HG03095 (cell line): ENCODE measurements at regions not wholly inside any gene's neighbourhood (a gene's known extent, or its start where the extent isn't known, plus 50 kb on each side); places are given as distances from the start of the nearest gene placed in this dataset.
"Not testable (repeated sequence)": the region's sequence is repeated elsewhere in the genome, so short reads cannot be mapped to it uniquely, and the experiment has no call there.

Experiments
- ATAC-seq: cut with Tn5 transposase; IDR thresholded peaks from one replicate; pipeline ENCODE4 v1.9.1; 2021; ENCODE audit warnings: moderate library complexity; ENCODE audit not compliant: unreplicated experiment

DNA sequence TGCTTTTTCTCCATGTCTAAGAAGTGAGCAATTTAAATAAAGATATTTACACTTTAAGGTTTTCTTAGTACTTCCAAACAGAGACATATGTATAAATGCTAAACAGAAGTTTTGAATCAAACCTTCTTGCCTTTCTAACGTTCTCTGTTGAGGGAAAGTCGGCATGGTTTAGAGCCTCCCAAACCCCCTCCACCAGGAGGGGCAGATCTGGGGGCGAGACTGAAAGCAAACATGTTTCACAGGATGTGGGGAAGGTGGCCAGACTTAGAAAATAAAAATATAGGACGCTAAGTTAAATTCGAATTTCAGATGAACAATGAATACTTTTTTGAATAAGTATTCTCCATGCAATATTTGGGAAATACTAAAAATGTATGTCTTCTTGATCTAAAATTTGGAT is 208.3 kb upstream of the SHH start:
- ATAC-seq, result no peak

DNA sequence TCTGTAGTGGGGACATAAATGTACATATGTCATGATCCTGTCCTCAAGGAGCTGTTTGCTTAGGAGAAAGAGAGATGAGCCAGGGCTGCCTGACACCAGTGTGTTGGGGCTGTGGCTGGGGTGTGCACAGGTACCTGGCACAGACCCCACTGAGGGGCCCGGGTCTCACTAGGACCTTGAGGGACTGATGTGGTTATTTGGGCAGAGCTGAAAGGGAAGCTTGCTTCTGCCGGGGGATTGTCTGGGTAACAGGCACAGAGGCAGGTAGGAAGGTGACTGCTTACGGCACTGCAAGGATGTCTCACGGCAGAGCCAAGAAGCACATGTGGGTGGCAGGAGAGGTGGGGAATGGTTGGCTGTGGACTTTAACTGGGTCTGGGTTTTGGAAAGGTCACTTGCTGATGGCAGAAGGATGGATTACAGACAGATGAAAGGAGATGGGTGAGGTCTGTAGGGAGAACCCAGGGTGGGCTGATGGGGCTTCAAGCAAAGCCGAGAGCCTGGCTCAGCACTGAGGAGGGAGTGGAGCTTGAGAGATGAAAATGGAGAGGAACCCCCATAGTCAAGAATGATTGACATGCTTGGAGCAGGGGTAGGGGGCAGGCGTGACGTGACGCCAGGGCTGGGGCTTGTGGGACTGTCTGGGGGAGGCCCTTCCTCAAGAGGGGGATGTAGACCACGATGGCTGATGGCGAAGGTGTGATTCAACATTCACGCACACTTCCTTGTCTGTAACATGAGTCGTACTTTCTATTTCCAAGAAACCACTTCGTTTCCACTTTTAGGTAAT is 207.7 kb upstream of the SHH start:
- ATAC-seq, result no peak

DNA sequence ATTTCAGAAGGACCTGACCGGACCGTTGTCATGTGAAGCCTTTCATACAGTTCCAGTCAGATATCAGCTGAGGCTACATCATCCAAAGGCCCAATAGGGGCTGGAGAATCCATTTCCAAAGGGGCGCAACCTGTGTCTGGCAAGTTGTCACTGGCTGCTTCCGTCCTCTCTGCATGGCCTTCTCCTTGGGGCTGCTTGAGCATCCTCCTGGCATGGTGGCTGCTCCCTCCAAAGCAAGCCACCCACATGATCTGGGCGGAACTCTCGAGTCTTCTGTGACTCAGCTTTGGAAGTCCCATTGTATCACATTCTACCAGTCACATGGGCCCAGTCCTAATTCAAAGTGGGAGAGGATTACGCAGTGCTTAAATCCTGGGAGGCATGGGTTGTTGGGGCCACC is 207.0 kb upstream of the SHH start:
- ATAC-seq, result no peak

DNA sequence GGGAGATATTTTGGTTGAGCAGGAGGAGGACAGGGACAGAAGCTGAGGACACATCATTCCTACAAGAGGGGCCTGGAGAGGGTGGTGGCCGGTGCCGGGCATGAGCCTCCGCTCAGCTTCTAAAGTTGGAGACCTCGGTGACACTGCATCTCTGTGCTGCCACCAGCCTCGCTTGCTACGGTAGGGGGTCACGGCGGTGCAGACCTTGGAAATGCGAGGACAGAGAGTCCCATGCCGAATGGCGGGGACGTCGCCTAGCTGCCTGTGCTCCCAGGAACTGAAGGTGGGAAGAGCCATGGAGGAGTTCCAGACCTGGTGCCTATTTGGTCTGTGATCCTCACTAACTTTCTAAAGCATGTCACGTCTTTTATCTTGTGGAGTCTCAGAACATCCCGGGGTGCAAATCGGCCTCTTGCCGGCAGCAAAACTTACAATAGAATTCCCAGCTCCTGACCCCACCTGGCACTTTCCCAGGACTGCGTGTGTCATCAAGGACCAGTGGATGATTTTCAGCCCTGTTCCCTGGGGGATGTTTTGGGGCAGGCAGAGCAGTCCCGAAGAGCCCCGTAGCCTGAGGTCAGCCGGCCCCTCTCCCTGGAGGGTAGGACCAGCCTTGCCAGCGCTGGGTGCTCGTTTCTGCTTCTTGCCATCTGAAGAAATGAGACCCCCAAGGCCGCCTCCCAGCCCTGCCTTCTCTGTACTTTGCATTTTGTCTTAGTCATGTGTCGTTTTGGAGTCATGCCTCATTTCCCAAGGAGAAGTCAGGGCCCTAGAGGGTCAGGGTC is 205.8 kb upstream of the SHH start:
- ATAC-seq, result no peak

DNA sequence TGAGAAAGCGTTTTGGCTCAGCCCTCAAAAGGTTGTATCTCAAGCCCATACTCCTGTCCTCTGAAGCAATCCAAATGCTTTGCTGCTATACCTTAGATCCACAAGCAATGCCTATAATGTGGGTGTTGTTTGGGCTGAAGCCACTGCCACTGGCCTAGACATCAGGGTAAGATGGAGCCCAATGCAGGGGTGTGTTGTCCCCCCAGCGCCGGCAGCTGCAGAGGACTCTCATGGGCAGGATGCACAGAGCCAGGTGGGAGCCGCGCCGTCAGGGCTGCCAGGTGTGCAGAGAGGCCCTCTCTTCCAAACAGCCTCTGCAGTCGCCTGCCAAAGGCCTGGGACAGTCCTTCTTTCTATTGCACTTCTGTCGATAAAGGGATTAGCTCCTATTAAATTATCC is 205.2 kb upstream of the SHH start:
- ATAC-seq, result no peak

DNA sequence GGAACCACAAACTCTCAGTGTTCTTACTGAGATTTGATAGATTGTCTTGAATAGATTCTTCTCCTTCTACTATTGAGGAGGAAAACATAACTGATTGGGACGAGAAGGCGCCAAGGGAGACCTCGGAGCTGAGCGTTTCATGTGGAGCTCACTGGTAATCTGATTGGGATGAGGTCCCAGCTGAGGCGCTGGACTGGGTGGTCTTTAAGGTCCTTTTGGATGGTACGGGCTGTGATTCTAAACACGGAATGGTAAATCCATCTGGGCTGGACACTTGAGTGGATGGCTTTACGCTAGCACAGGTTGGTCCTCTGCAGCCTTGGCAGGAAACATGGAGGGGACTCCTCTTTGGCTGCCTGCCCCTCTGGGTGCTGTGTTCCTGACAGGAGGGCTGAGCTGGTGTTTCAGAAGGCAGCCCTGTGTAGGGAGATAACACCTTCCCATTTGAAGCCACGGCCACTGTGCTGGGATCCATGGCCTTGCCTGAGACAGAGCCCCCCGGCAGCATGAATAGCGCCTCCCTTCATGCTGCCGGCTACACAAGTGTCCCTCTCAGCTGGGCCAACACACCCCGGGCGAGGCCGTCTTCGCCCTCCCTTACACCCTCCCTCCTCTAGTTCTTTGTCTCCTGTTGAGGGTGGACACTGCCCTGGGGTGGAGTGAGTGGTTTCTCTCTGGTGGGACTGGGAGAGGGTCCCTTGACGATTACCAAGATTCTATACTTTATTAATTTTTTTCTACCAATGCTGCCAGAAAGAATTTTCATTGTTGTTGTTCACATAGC is 203.2 kb upstream of the SHH start:
- ATAC-seq, result no peak

DNA sequence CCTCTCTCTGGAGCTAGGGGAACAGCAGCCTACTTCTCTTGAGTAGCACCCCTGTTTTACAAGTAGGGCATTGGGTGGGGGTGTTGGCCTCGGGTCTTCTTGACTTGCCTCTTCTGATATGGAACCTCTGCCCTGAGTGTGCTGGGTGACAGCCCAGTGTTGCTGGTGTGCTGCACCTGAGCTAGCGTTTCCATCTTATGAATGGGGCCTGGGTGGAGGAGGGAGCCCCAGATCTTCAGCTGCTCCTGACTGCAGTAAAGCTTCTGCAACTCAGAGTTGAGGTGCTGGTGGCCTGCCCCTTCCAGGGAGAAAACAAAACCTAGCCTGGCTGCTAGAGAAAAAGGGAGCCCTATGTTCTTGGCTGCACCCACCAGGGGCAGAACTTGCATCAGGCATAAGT is 202.5 kb upstream of the SHH start:
- ATAC-seq, result no peak

DNA sequence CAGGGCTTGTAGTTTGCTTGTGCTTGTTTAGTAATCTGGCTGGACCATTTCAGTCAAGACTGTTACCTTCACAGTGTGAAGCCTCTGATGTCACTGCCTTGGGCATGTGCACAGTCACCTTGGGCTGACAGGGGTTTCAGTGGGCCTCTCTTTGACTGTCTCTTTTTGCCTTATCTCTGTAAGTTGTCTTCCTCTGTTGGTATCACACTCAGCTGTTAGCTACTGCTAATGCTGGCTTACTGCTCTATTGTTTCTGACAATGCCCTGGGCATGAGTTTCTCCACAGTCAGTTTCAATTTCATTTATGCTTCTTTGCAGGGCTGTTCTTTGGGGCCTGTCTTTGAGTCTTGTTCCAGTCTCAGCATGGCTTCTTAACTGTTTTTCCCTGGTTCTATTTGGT is 201.9 kb upstream of the SHH start:
- ATAC-seq, result no peak

DNA sequence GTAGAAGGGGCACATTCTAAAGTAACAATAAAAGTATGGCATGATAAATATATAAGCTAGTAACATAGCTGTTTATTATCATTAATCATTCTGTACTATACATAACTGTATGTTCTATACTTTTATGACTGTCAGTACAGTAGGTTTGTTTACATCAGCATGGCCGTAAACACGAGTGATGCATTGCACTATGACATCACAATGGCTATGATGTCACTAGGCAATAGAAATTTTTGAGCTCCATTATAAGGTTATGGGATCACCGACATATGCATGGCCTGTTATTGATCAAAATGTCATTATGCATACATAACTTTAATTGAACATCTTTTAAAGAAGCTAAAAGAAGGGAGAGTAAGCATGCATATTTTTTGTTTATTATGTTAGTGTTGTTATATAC is 200.1 kb upstream of the SHH start:
- no peak for ATAC-seq

DNA sequence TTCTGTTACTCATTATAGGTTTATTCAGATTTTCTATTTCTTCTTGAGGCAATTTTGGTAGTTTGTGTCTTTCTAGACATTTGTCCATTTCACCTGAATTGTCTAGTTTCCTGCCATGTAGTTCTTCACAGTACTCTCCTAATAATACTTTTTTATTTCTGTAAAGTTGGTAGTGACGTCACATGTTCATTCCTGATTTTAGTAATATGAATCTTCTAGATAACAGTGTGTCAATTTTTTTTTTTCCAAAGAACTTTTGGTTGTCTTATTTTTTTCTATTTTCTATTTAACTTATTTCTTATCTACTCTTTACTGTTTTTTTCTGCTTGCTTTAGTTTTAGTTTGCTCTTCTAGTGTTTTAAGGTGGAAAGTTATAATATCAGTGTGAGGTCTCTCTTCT is 197.3 kb upstream of the SHH start:
- no peak for ATAC-seq

DNA sequence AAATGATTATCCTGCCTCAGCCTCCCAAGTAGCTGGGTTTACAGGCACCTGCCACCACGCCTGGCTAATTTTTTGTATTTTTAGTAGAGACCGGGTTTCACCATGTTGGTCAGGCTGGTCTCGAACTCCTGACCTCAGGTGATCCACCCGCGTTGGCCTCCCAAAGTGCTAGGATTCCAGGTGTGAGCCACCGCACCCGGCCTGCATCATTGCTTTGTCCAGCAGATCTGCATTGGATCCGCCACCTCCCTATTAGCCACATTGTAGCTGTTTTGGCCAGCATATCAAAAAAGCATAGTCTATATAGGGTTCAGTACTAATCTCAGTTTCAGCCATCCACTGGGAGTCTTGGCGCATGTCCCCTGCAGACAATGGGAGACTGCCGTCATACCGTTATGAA is 194.6 kb upstream of the SHH start:
- not testable (repeated sequence) for ATAC-seq

DNA sequence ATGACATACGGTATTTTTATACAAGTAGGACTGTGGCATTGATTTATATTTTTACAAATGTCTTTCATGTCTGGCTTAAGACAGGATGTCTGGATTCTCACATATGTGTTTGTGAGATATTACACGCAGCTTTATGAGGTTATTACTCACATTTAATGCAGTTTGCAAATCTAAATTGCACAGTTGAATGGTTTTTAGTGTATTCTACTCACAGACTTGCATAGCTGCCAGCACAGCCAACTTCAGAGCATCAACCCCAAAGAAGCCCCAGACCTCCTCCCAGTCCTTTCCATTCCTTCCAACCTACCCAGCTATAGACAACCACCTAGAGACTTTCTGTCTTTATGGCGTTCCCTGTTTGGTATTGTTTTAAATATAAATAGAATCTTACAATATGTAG is 193.8 kb upstream of the SHH start:
- no peak for ATAC-seq

DNA sequence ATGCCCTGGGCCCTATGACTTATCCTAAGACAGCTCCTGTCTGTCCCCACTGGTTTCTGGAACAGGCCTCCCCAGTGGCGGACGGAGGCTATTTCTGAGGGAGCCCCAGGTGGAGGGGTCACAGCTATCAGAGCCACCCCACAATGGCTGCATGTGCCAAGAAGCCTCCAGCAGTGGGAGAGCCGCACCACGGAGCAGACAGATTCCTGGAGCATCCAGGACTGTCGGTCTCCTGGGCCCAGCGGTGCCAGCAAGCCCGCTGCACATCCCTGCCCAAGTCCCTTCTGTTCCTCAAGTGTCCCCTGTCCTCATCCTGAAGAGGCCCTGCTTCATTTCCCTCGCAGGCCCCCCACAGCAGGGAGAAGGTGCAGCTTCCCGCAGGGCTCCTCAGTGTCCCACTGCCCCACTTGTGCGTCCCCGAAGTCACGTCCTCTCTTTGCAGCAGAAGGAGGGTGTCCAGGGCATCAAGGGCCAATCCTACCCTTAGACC is 193.0 kb upstream of the SHH start:
- ATAC-seq, result no peak

DNA sequence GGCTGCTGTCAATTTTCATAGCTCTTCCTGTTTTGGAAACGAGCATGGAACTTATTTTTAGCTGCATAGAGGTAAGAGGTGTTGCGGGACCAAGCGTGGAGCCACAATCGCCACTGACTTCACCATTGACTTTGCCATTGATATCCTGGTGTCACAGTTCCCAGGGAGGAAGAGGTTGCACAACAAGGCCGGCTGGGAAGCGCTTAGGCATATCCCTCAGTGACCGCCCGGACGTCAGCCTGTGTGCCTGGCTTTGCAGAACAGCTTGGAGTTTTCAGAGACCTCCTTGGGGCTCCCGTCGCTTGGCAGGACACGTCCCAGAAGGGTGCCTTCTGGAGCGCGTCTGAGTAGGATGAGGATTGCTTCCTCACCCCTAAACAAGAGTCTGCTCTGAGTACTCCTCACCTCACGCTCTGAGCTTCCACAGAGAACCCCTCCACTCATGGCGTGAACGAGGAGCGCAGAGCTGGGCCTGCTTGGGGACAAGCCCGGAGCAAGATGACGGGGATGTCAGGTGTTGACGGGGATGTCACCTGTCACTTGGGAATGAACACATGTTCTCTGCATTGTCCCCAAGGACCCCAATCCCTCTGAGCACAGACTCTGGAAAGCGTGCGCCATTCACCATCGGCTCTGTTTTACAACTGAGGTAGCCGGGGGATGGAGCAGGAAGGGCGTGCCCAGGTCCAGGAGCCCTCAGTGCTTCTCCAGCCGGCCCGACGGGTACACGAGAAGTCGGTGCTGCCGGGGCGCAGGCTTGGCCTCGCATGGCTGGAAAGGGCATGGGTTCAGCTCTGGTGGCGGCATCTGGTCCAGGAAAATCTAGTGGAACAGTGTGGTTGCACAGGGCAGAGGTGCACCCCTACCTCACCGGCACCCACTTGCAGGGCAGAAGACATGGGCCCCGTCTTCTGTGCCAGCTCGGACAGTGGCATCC is 192.3 kb upstream of the SHH start:
- ATAC-seq, result no peak

DNA sequence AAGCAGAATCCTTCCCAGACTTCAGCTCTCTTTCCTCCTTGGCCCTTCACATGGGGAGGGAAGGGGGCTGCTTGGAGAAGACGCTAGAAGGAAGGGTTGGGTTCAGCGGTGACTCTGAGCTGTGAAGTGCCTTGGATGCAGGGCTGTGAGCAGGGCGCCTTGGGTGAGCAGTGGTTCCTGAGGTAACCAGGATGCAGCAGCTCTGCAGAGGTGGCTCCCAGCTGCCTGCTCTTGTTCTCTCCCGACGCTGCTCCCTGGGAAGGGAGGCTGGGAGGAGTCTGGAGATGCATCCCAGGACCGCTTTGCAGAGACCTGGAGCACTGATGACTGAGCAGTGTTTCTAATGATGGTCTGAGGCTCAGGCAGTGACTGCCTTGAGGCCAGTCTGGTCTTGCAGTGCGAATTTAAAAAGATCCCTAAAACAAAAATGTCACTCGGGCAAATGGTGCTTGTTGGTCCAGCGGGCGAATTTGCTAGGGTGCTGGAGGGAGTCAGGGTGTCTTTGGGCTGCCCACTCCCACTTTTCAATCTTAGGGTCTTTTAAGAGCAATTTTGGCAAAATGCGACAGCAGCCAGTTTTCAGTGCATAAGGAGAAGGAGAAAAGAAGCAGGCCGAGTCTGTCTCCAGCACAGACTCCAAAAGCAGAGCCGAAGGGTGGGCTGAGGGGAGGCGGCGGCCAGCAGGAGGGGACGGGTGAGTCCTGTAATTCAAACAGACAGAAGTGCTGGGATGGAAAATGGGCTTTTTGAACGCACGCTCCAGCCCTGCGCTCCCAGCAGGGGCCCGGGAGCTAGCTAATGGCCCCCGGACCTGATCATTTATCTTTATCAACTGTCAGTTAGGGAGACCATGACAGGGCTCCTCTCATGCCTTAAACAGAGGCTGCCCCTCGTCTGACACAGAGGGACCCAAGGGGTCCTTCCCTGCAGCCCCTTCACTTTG is 191.2 kb upstream of the SHH start:
- no peak for ATAC-seq

DNA sequence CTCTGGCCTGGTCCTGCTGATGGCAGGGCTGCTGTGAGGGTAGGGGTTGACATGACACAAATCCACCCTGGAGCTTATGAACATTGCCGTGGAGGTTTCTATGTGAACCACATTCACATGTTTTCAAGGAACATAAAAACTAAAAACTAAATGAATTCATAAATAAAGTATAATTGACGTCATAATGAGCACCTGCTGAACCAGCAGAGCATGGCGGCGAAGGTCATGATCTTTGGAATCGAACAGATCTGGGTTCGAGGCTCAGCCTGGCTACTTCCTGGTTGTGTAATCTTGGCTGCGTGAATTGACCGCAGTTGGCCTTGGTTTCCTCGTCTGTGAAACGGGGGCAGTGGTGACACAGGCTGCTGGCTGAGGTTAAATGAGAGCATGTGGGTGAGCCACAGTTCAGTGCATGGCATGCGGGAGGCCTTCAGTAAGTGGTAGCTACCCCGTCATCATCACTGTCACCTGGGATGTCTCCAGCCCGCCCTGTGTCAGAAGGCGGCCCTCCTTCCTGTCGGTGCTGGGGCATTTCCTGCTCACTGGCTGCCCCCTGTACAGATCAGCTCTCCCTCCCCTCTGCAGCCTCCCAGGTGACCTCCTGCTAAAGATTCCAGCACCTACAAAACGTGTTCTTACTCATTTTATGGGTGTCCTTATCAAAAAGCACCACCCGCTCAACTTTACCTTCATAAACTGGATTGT is 190.3 kb upstream of the SHH start:
- ATAC-seq, result no peak

DNA sequence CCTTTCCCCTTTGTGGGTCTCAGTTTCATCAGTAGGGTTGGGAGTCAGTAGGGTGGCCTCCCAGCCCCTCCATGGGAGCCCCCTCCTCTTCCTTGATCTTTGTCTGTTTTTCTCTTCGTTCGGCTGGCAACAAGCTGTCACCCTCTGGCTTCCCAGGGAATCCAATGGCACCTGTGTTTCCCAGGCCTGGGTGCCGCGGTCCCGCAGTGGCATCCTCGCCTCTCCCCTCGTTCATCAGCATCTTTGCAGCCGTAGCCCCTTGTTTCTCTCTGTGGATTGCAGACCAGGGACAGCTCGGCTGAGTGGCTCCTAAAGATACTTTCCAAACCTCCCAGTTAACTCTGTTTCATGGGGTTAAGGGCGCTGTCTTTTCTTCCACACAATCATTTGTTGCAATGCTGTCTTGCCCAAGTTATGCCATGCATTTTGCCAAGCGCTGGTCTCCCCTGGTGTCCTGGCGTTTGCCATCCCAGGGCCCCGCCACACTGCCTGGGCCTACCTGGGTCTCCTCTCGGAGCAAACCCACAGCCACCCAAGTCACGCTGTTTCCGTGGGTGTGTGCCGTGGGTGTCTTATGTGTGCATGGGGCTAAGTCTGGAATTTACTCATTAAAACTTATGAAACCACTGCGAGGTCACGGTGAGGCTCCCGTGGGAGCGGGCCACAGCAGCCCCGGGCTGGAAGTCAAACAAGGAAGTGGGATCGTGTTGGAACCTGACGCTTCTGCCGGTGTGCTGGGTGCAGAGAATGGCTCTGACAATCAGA is 189.4 kb upstream of the SHH start:
- ATAC-seq, result no peak
